ENCODE measurements at regions not wholly inside any gene's neighbourhood (a gene's known extent, or its start where the extent isn't known, plus 50 kb on each side); places are given as distances from the start of the nearest gene placed in this dataset.

DNA sequence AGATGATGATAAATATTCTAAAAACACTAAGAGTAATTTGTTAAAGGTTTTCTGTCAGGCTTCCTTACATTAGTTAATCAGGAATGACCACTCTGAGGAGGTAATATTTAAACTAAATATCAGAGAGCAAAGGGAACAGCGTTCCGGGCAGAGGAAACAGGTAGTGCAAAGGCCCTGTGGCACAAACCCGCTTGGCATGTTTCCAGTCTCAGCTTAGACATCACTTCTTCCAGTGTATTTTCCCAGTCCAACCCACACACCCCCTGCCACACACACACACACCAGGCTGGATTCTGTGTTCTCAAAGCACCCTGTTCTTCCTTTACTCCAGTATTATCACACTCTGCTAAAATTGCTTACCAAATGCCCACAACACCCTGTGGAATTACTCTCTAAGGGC, 247.1 kb downstream of the RPS29 start:
- DNase-seq (ENCODE audit: low spot score), result no peak
- TF ChIP-seq, protein P1, sequence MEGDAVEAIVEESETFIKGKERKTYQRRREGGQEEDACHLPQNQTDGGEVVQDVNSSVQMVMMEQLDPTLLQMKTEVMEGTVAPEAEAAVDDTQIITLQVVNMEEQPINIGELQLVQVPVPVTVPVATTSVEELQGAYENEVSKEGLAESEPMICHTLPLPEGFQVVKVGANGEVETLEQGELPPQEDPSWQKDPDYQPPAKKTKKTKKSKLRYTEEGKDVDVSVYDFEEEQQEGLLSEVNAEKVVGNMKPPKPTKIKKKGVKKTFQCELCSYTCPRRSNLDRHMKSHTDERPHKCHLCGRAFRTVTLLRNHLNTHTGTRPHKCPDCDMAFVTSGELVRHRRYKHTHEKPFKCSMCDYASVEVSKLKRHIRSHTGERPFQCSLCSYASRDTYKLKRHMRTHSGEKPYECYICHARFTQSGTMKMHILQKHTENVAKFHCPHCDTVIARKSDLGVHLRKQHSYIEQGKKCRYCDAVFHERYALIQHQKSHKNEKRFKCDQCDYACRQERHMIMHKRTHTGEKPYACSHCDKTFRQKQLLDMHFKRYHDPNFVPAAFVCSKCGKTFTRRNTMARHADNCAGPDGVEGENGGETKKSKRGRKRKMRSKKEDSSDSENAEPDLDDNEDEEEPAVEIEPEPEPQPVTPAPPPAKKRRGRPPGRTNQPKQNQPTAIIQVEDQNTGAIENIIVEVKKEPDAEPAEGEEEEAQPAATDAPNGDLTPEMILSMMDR (IDR thresholded peaks at IDR 0.05; ENCODE audit: unreplicated experiment), result no peak
- H3K36me3 Mint-ChIP-seq (ENCODE audit: low read depth, unreplicated experiment), result no peaks in the 10 kb centered on the region
- no peaks in the 10 kb centered on the region for H3K9me3 Mint-ChIP-seq (ENCODE audit: unreplicated experiment)
- peaks cover 2% of the 10 kb centered on the region for H3K4me1 Mint-ChIP-seq (ENCODE audit: unreplicated experiment)
- H3K27ac Mint-ChIP-seq (ENCODE audit: unreplicated experiment), result no peak overlapping the region
- H3K27me3 Mint-ChIP-seq (ENCODE audit: unreplicated experiment), result no peaks in the 10 kb centered on the region
- H3K4me3 Mint-ChIP-seq (ENCODE audit: unreplicated experiment), result no peak overlapping the region

DNA sequence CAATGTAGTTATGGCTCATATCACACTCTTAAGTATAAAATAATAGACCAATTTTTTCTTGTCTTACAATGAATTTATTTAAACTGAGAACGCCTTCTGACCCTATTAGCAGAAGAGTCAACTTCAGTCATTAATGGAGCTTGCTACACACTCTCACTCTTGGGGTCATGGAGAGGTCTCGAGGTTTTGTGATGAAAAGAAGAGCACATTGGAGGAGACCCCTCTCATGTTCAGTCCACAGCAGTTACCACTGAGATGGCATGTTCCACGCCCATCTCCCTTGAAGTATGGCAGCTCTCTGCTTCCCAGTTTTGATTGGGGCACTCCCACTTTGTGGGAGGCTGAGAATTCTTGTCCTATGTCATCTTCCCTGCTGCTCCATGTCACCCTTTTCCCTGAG, 266.4 kb downstream of the RPS29 start:
- Mint-ChIP-seq H3K4me3 (ENCODE audit: unreplicated experiment) (no peak overlapping the region), H3K27ac (ENCODE audit: unreplicated experiment) (no peak overlapping the region), H3K4me1 (ENCODE audit: unreplicated experiment) (no peaks in the 10 kb centered on the region), H3K36me3 (ENCODE audit: low read depth, unreplicated experiment) (no peaks in the 10 kb centered on the region), H3K9me3 (ENCODE audit: unreplicated experiment) (no peaks in the 10 kb centered on the region), H3K27me3 (ENCODE audit: unreplicated experiment) (no peaks in the 10 kb centered on the region)
- DNase-seq (ENCODE audit: low spot score), result no peak
- TF ChIP-seq, protein P1 (IDR thresholded peaks at IDR 0.05; ENCODE audit: unreplicated experiment), result no peak

DNA sequence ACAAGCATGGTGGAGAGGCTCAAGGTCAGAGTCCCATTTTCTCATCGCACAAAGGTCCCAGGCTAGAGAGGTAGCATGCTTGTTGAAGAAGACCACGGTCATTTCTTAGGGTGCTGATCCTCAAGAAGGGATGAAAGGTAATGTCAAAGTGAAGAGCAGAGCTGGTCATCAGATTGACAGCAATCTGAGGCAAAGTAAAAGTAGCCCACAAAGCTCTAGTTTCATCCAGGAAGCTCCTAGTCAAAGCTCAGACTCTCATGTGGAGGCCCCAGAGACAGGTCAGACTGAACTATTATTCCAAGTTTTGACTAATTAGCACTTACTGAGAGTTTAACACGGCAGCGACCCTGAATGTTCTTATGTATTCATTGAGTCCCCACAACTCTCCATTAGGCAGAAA, 270.6 kb downstream of the RPS29 start:
- TF ChIP-seq, protein P1 (IDR thresholded peaks at IDR 0.05; ENCODE audit: unreplicated experiment), result no peak
- Mint-ChIP-seq H3K36me3 (ENCODE audit: low read depth, unreplicated experiment) (no peaks in the 10 kb centered on the region), H3K27ac (ENCODE audit: unreplicated experiment) (no peak overlapping the region), H3K27me3 (ENCODE audit: unreplicated experiment) (no peaks in the 10 kb centered on the region), H3K4me1 (ENCODE audit: unreplicated experiment) (no peaks in the 10 kb centered on the region), H3K9me3 (ENCODE audit: unreplicated experiment) (no peaks in the 10 kb centered on the region), H3K4me3 (ENCODE audit: unreplicated experiment) (no peak overlapping the region)
- no peak for DNase-seq (ENCODE audit: low spot score)

DNA sequence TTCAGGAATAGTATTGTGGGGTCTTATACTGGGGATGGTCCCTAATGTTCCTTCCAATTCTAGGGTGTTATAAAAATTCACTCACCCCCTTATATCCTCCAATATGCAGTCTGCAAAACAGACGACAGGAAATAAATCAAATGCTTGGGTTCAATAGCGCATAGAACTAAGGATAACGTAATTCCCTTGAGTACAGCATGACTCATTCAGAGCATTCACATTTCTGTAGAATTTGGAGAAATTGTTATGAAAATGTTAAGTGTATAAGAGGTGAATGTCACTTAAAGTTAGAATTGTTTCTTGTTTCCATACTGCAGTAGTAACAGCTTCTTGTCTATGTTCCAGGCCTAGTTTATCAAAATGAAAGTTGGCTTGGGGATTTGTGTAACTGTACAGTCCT, 271.4 kb downstream of the RPS29 start:
- no peaks in the 10 kb centered on the region for H3K27me3 Mint-ChIP-seq (ENCODE audit: unreplicated experiment)
- no peak overlapping the region for H3K27ac Mint-ChIP-seq (ENCODE audit: unreplicated experiment)
- H3K36me3 Mint-ChIP-seq (ENCODE audit: low read depth, unreplicated experiment), result no peaks in the 10 kb centered on the region
- no peak overlapping the region for H3K4me3 Mint-ChIP-seq (ENCODE audit: unreplicated experiment)
- TF ChIP-seq, protein P1 (IDR thresholded peaks at IDR 0.05; ENCODE audit: unreplicated experiment), result no peak
- no peaks in the 10 kb centered on the region for H3K4me1 Mint-ChIP-seq (ENCODE audit: unreplicated experiment)
- no peaks in the 10 kb centered on the region for H3K9me3 Mint-ChIP-seq (ENCODE audit: unreplicated experiment)
- no peak for DNase-seq (ENCODE audit: low spot score)

DNA sequence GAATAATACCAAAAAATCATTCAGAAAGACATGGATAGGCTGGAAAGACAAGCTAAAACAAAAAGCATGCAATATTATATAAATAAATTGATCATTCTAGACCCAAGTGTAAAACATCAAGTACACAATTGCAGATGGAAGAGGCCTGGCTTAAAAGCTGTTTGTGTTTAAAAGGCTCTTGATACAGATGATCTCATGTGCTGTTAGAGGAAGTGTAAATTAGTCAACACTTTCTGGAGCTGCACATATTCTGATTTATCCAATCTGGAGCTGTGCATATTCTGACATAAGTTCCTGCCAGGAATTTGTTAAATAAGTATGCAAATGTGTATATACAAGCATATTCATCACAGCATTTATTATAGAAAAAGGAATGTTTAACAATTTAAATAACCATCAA, 273.1 kb downstream of the RPS29 start:
- H3K27ac Mint-ChIP-seq (ENCODE audit: unreplicated experiment), result no peak overlapping the region
- H3K9me3 Mint-ChIP-seq (ENCODE audit: unreplicated experiment), result no peaks in the 10 kb centered on the region
- no peak overlapping the region for H3K4me3 Mint-ChIP-seq (ENCODE audit: unreplicated experiment)
- no peak for DNase-seq (ENCODE audit: low spot score)
- no peaks in the 10 kb centered on the region for H3K36me3 Mint-ChIP-seq (ENCODE audit: low read depth, unreplicated experiment)
- H3K4me1 Mint-ChIP-seq (ENCODE audit: unreplicated experiment), result no peaks in the 10 kb centered on the region
- TF ChIP-seq, protein P1 (IDR thresholded peaks at IDR 0.05; ENCODE audit: unreplicated experiment), result no peak
- H3K27me3 Mint-ChIP-seq (ENCODE audit: unreplicated experiment), result no peaks in the 10 kb centered on the region

All from endothelial cell (in vitro differentiated cells).